Endothelial cell of umbilical vein (primary cell): ENCODE measurements at regions not wholly inside any gene's neighbourhood (a gene's known extent, or its start where the extent isn't known, plus 50 kb on each side); places are given as distances from the start of the nearest gene placed in this dataset.

Experiments
- BruUV-seq: library from RNA; stranded (reverse); fragments of 400-500 nt; replicated peaks from 2 replicates; lab custom pipeline; 2021; lab: Mats Ljungman, UMichigan
- CTCF ChIA-PET: fragments of 300-600, 350-600 bp; sonication (Branson Sonifier 250); formaldehyde crosslinking; loops from one replicate; lab custom pipeline; 2021; ENCODE audit warnings: antibody characterized with exemption, inconsistent platforms; lab: Charles Lee
- POLR2A ChIA-PET: fragments of 300-600, 350-600 bp; sonication (Branson Sonifier 250); formaldehyde crosslinking; loops from one replicate; lab custom pipeline; 2021; ENCODE audit warnings: antibody characterized with exemption, inconsistent platforms; lab: Charles Lee
- DNase-seq: peaks from one replicate; pipeline ENCODE4 v3.0.0-alpha.2; 2011; ENCODE audit warnings: low read depth, low spot score
- FAIRE-seq: peaks from 2 replicates; lab custom pipeline; 2011; peaks lifted over from hg19 to GRCh38; lab: Jason Lieb, UNC
- H2AFZ ChIP-seq: 2 replicates; pipeline ENCODE4 v1.6.0; 2012; ENCODE audit warnings: low read depth, low read length, control low read depth, inconsistent platforms
- H3K27ac ChIP-seq: 2 replicates; pipeline ENCODE4 v1.5.1; 2011; ENCODE audit warnings: low read depth, mild to moderate bottlenecking, control low read depth, low read length, moderate library complexity; ENCODE audit not compliant: insufficient read depth
- H3K27me3 ChIP-seq, 2 experiments: 2 replicates each; pipeline versions ENCODE4 v1.6.0 to v1.6.1; 2011; ENCODE audit warnings: low read length in 2 of 2, mixed read lengths in 1 of 2; ENCODE audit not compliant: control insufficient read depth in 2 of 2, insufficient read depth in 2 of 2
- H3K36me3 ChIP-seq, 2 experiments: 2 replicates in 1 of 2; 3 replicates in 1 of 2; pipeline ENCODE4 v1.5.1; 2011; ENCODE audit warnings: low read length in 2 of 2, mild to moderate bottlenecking in 1 of 2, moderate library complexity in 1 of 2; ENCODE audit not compliant: control insufficient read depth in 2 of 2, insufficient read depth in 2 of 2; ENCODE audit errors: extremely low read depth in 1 of 2
- H3K4me1 ChIP-seq: 3 replicates; pipeline ENCODE4 v1.5.1; 2011; ENCODE audit warnings: mild to moderate bottlenecking, low read length; ENCODE audit not compliant: control insufficient read depth, insufficient read depth; ENCODE audit errors: extremely low read depth
- H3K4me2 ChIP-seq: 2 replicates; pipeline ENCODE4 v1.6.1; 2011; ENCODE audit warnings: low read length, control low read depth, mixed read lengths; ENCODE audit not compliant: insufficient read depth
- H3K4me3 ChIP-seq, 3 experiments: fragments of 200-600 bp in 1 of 3; sonication (generic), shearing (Covaris generic) in 1 of 3; replicated peaks in 1 of 3; 2 replicates each; pipeline ENCODE4 v1.5.1; 2011 to 2016; ENCODE audit warnings: control low read depth in 3 of 3, low read length in 3 of 3, mild to moderate bottlenecking in 2 of 3, inconsistent platforms in 1 of 3, low read depth in 1 of 3, moderate library complexity in 1 of 3; ENCODE audit not compliant: insufficient read depth in 1 of 3
- H3K79me2 ChIP-seq: 2 replicates; pipeline ENCODE4 v1.6.0; 2012; ENCODE audit warnings: low read length, inconsistent platforms; ENCODE audit not compliant: control insufficient read depth, insufficient read depth
- H3K9ac ChIP-seq: replicated peaks from 2 replicates; pipeline ENCODE3; 2011; ENCODE audit warnings: low read length, control low read depth; ENCODE audit not compliant: insufficient read depth; ENCODE audit errors: extremely low read depth
- H3K9me1 ChIP-seq: replicated peaks from 3 replicates; pipeline ENCODE4 v1.6.0; 2011; ENCODE audit warnings: mild to moderate bottlenecking, low read length; ENCODE audit not compliant: control insufficient read depth, insufficient read depth; ENCODE audit errors: extremely low read depth
- H3K9me3 ChIP-seq: replicated peaks from 2 replicates; pipeline ENCODE4 v1.5.1; 2012; ENCODE audit warnings: low read length, inconsistent platforms; ENCODE audit not compliant: control insufficient read depth, insufficient read depth
- H4K20me1 ChIP-seq: replicated peaks from 2 replicates; pipeline ENCODE3; 2011; ENCODE audit warnings: mild to moderate bottlenecking, low read length; ENCODE audit not compliant: control insufficient read depth, insufficient read depth; ENCODE audit errors: extremely low read depth
- EZH2 ChIP-seq: IDR thresholded peaks from 2 replicates; pipeline ENCODE4 v1.6.1; 2012; ENCODE audit warnings: borderline replicate concordance, low read depth, mild to moderate bottlenecking, moderate library complexity, low read length, inconsistent platforms; ENCODE audit not compliant: severe bottlenecking
- FOS ChIP-seq: IDR thresholded peaks from 2 replicates; pipeline ENCODE4 v1.6.1; 2011; ENCODE audit warnings: mild to moderate bottlenecking, low read length, moderate library complexity, borderline replicate concordance; ENCODE audit not compliant: insufficient read depth
- GATA2 ChIP-seq: IDR thresholded peaks from 2 replicates; pipeline ENCODE4 v1.7.0; 2011; ENCODE audit warnings: low read depth, mild to moderate bottlenecking, moderate library complexity, mixed read lengths, low read length; ENCODE audit not compliant: insufficient read length, insufficient read depth
- JUN ChIP-seq: IDR thresholded peaks from 2 replicates; pipeline ENCODE4 v1.6.1; 2011; ENCODE audit warnings: borderline replicate concordance, low read depth; ENCODE audit not compliant: insufficient read length, insufficient read depth
- MYC ChIP-seq: IDR thresholded peaks from one replicate; pipeline ENCODE4 v1.6.1; 2011; ENCODE audit warnings: mild to moderate bottlenecking, low read depth, low read length
- POLR2A ChIP-seq: IDR thresholded peaks from 2 replicates; pipeline ENCODE4 v1.6.1; 2012; ENCODE audit warnings: low read depth, mild to moderate bottlenecking, control low read depth, low read length
- POLR2AphosphoS5 ChIP-seq: IDR thresholded peaks from 2 replicates; pipeline ENCODE4 v1.6.1; 2012; ENCODE audit warnings: low read depth, mild to moderate bottlenecking, control low read depth, low read length, moderate library complexity; ENCODE audit not compliant: insufficient read depth
- dilution Hi-C: fragments of 300-500 bp; cut with MboI; formaldehyde crosslinking; loops from one replicate; pipeline ENCODE4 v1.15.0; 2019; ENCODE audit warnings: low sequenced_read_pairs; ENCODE audit not compliant: extremely low pct_ligation_motif_present
- intact Hi-C: fragments of 100-400 bp; cut with micrococcal nuclease; formaldehyde crosslinking; loops from one replicate; pipeline ENCODE4 v1.10.0; 2022
- TF ChIP-seq, protein P1 (sequence below), 2 donors: IDR thresholded peaks; 1 replicate in 1 of 2; 2 replicates in 1 of 2; pipeline ENCODE4 v1.5.1; 2011; ENCODE audit warnings: low read length in 2 of 2, mild to moderate bottlenecking in 2 of 2, moderate library complexity in 2 of 2, control low read depth in 1 of 2, inconsistent platforms in 1 of 2, low read depth in 1 of 2; ENCODE audit not compliant: insufficient read depth in 1 of 2; ENCODE audit errors: extremely low read depth in 1 of 2
- TF ChIP-seq, protein P2 (sequence below): IDR thresholded peaks from 2 replicates; pipeline ENCODE4 v1.6.1; 2011; ENCODE audit not compliant: insufficient read depth, insufficient read length

DNA sequence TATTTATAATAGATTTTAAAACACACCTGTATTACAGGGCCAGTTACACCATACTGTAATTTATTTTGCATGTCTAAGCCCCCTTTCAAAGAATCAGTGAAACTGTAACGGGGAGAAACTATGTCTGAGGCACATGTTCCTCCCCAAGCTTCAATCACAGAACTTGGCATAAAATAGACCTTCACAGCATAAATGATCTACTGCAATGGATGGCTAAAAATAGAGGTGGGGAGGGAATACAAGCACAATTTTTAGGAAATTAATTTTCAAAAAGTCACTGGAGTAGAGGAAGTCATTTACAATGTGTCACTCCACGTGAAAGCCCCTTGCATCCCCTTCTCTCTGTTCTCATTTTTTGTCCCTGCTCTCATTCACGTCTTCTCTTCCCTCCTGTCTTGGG lies 385.2 kb downstream of the TNS3 start:
- dilution Hi-C loops = no loop called here
- Histone ChIP-seq H2AFZ (no peak overlapping the region), H3K27ac (no peak overlapping the region), H3K4me1 (no peaks in the 10 kb centered on the region), H4K20me1 (no peaks in the 10 kb centered on the region), H3K4me3 (no peak overlapping the region), H3K9ac (no peak overlapping the region), H3K9me1 (no peaks in the 10 kb centered on the region), H3K9me3 (no peaks in the 10 kb centered on the region), H3K36me3 (no peaks in the 10 kb centered on the region), H3K27me3 (no peaks in the 10 kb centered on the region), H3K79me2 (no peaks in the 10 kb centered on the region), H3K4me2 (no peak overlapping the region)
- DNase-seq = no peak
- TF ChIP-seq EZH2 = no peak
- TF ChIP-seq JUN = no peak
- TF ChIP-seq, protein P1, sequence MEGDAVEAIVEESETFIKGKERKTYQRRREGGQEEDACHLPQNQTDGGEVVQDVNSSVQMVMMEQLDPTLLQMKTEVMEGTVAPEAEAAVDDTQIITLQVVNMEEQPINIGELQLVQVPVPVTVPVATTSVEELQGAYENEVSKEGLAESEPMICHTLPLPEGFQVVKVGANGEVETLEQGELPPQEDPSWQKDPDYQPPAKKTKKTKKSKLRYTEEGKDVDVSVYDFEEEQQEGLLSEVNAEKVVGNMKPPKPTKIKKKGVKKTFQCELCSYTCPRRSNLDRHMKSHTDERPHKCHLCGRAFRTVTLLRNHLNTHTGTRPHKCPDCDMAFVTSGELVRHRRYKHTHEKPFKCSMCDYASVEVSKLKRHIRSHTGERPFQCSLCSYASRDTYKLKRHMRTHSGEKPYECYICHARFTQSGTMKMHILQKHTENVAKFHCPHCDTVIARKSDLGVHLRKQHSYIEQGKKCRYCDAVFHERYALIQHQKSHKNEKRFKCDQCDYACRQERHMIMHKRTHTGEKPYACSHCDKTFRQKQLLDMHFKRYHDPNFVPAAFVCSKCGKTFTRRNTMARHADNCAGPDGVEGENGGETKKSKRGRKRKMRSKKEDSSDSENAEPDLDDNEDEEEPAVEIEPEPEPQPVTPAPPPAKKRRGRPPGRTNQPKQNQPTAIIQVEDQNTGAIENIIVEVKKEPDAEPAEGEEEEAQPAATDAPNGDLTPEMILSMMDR (IDR thresholded peaks at IDR 0.05; ENCODE audit: extremely low read depth in 1 of 2, insufficient read depth in 1 of 2, low read depth in 1 of 2, low read length in 2 of 2) = no peak
- no peak for TF ChIP-seq FOS
- TF ChIP-seq MYC = no peak
- no peak for TF ChIP-seq GATA2
- no peak for TF ChIP-seq POLR2A
- TF ChIP-seq, protein P2, sequence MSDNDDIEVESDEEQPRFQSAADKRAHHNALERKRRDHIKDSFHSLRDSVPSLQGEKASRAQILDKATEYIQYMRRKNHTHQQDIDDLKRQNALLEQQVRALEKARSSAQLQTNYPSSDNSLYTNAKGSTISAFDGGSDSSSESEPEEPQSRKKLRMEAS = no peak
- TF ChIP-seq POLR2AphosphoS5 = no peak
- intact Hi-C loops = no loop called here
- ChIA-PET POLR2A (no interaction called here), CTCF (no interaction called here)
- FAIRE-seq = no peak
- BruUV-seq = no TSS peak
